Liver (tissue), 8 donors: ENCODE measurements at regions not wholly inside any gene's neighbourhood (a gene's known extent, or its start where the extent isn't known, plus 50 kb on each side); places are given as distances from the start of the nearest gene placed in this dataset.

Source experiments
- DNase-seq: peaks from one replicate; pipeline ENCODE4 v3.0.0-alpha.2; 2017; ENCODE audit warnings: low spot score
- H3K27ac ChIP-seq, 2 donors: one replicate each; pipeline ENCODE4 v1.7.0; 2013; ENCODE audit warnings: inconsistent platforms in 2 of 2, low read length in 2 of 2, control low read depth in 1 of 2, low read depth in 1 of 2, mild to moderate bottlenecking in 1 of 2
- H3K27me3 ChIP-seq, 4 donors: one replicate each; pipeline versions ENCODE4 v1.6.1 to v1.7.0; 2013; ENCODE audit warnings: low read length in 3 of 4, inconsistent platforms in 1 of 4, mild to moderate bottlenecking in 1 of 4, moderate library complexity in 1 of 4; ENCODE audit not compliant: control insufficient read depth in 4 of 4, insufficient read depth in 4 of 4
- H3K36me3 ChIP-seq, 4 donors: one replicate each; pipeline versions ENCODE4 v1.6.1 to v1.7.0; 2013; ENCODE audit warnings: low read length in 3 of 4, mild to moderate bottlenecking in 3 of 4, low read depth in 1 of 4, moderate library complexity in 1 of 4; ENCODE audit not compliant: control insufficient read depth in 4 of 4, insufficient read depth in 3 of 4
- H3K4me1 ChIP-seq, 4 donors: one replicate each; pipeline versions ENCODE4 v1.6.1 to v1.7.0; 2013; ENCODE audit warnings: low read length in 3 of 4, mild to moderate bottlenecking in 3 of 4, moderate library complexity in 1 of 4; ENCODE audit not compliant: control insufficient read depth in 4 of 4, insufficient read depth in 4 of 4
- H3K4me3 ChIP-seq, 3 donors: one replicate each; pipeline versions ENCODE4 v1.6.1 to v1.7.0; 2013; ENCODE audit warnings: low read length in 3 of 3, control low read depth in 1 of 3, low read depth in 1 of 3, mild to moderate bottlenecking in 1 of 3
- H3K9ac ChIP-seq, 2 donors: one replicate each; pipeline ENCODE4 v1.7.0; 2013; ENCODE audit warnings: low read length in 2 of 2, mild to moderate bottlenecking in 2 of 2, moderate library complexity in 2 of 2, control low read depth in 1 of 2, low read depth in 1 of 2
- H3K9me3 ChIP-seq, 4 donors: one replicate each; pipeline versions ENCODE4 v1.6.1 to v1.7.0; 2013; ENCODE audit warnings: low read length in 3 of 4; ENCODE audit not compliant: control insufficient read depth in 4 of 4
- ATF3 ChIP-seq: IDR thresholded peaks from 2 replicates; pipeline ENCODE4 v1.6.1; 2016; ENCODE audit warnings: antibody characterized with exemption
- CTCF ChIP-seq: fragments of 150-350 bp; IDR thresholded peaks from 2 replicates; pipeline ENCODE4 v1.5.1; 2017; ENCODE audit warnings: improper control_type of control experiment, low read depth, low read length; ENCODE audit not compliant: missing input control
- EGR1 ChIP-seq, 2 donors: IDR thresholded peaks; 2 replicates each; pipeline ENCODE4 v1.6.1; 2016 to 2018; ENCODE audit warnings: antibody characterized with exemption in 2 of 2, low read depth in 2 of 2
- FOXA1 ChIP-seq: IDR thresholded peaks from 2 replicates; pipeline ENCODE4 v1.6.1; 2016; ENCODE audit warnings: antibody characterized with exemption
- FOXA2 ChIP-seq: IDR thresholded peaks from 2 replicates; pipeline ENCODE4 v1.6.1; 2016; ENCODE audit warnings: antibody characterized with exemption
- GABPA ChIP-seq, 2 donors: IDR thresholded peaks in 1 of 2; conservative IDR thresholded peaks in 1 of 2; 2 replicates each; pipeline ENCODE4 v1.6.1; 2016; ENCODE audit warnings: antibody characterized with exemption in 2 of 2, mild to moderate bottlenecking in 1 of 2, moderate library complexity in 1 of 2
- HNF4A ChIP-seq, 2 donors: conservative IDR thresholded peaks; 2 replicates each; pipeline ENCODE4 v1.6.1; 2016; ENCODE audit warnings: antibody characterized with exemption in 2 of 2, mild to moderate bottlenecking in 2 of 2
- HNF4G ChIP-seq: IDR thresholded peaks from 2 replicates; pipeline ENCODE4 v1.6.1; 2016; ENCODE audit warnings: antibody characterized with exemption
- JUND ChIP-seq, 2 donors: IDR thresholded peaks; 2 replicates each; pipeline ENCODE4 v1.6.1; 2016; ENCODE audit warnings: antibody characterized with exemption in 2 of 2
- MAX ChIP-seq: IDR thresholded peaks from 2 replicates; pipeline ENCODE4 v1.6.1; 2016; ENCODE audit warnings: antibody characterized with exemption
- RAD21 ChIP-seq, 2 donors: IDR thresholded peaks; 2 replicates each; pipeline ENCODE4 v1.6.1; 2016; ENCODE audit warnings: antibody characterized with exemption in 2 of 2, mild to moderate bottlenecking in 2 of 2
- RXRA ChIP-seq, 2 donors: IDR thresholded peaks; 2 replicates each; pipeline ENCODE4 v1.6.1; 2017 to 2018; ENCODE audit warnings: antibody characterized with exemption in 2 of 2, mild to moderate bottlenecking in 1 of 2
- SP1 ChIP-seq: IDR thresholded peaks from 2 replicates; pipeline ENCODE4 v1.6.1; 2018; ENCODE audit warnings: antibody characterized with exemption, mild to moderate bottlenecking
- TAF1 ChIP-seq: conservative IDR thresholded peaks from 2 replicates; pipeline ENCODE4 v1.6.1; 2016; ENCODE audit warnings: antibody characterized with exemption, mild to moderate bottlenecking
- YY1 ChIP-seq: IDR thresholded peaks from 2 replicates; pipeline ENCODE4 v1.6.1; 2016; ENCODE audit warnings: antibody characterized with exemption, mild to moderate bottlenecking
- ZBTB33 ChIP-seq: IDR thresholded peaks from 2 replicates; pipeline ENCODE4 v1.6.1; 2016; ENCODE audit warnings: antibody characterized with exemption
- WGBS: extraction: QIAGEN DNeasy Blood & Tissue Kit; methylation state at CpG from one replicate; pipeline ENCODE4 v1.1.7; 2013; 5-methylcytosine and 5-hydroxymethylcytosine counted together
- donor health status: healthy.
- donor health status: healthy.
- donor health status: healthy.
- donor health status: healthy.
- donor health status: healthy.

GRCh38 chr9:29160763-29161353 lies 1587.6 kb upstream of the C9orf72 start:
- DNase-seq = no peak
- no peaks in the 10 kb centered on the region for H3K36me3 ChIP-seq
- no peak overlapping the region for H3K27ac ChIP-seq
- H3K4me1 ChIP-seq = no peaks in the 10 kb centered on the region
- no peaks in the 10 kb centered on the region for H3K27me3 ChIP-seq
- H3K4me3 ChIP-seq = no peak overlapping the region
- H3K9me3 ChIP-seq = no peaks in the 10 kb centered on the region
- no peak overlapping the region for H3K9ac ChIP-seq
- 66% methylated on average over 6 of the region's 6 CpGs for WGBS
- no peak for TF ChIP-seq CTCF
- no peak for TF ChIP-seq SP1
- no peak for TF ChIP-seq HNF4G
- TF ChIP-seq FOXA1 = no peak
- no peak for TF ChIP-seq YY1
- no peak for TF ChIP-seq GABPA (IDR thresholded peaks at IDR 0.05 in 1 of 2, conservative IDR thresholded peaks at IDR 0.05 in 1 of 2)
- no peak for TF ChIP-seq MAX
- TF ChIP-seq ZBTB33 = no peak
- no peak for TF ChIP-seq RAD21 (IDR thresholded peaks at IDR 0.05)
- no peak for TF ChIP-seq FOXA2
- TF ChIP-seq TAF1 = no peak

GRCh38 chr9:29174136-29174535 lies 1600.9 kb upstream of the C9orf72 start:
- TF ChIP-seq RXRA (IDR thresholded peaks at IDR 0.05) (no peak), HNF4G (no peak), YY1 (no peak), MAX (no peak), CTCF (no peak), JUND (IDR thresholded peaks at IDR 0.05) (no peak), SP1 (no peak), HNF4A (conservative IDR thresholded peaks at IDR 0.05) (no peak), TAF1 (no peak), ZBTB33 (no peak), FOXA2 (no peak), ATF3 (no peak), EGR1 (IDR thresholded peaks at IDR 0.05; ENCODE audit: low read depth in 2 of 2) (no peak)
- H3K9me3 ChIP-seq = no peaks in the 10 kb centered on the region
- no peak for DNase-seq
- H3K36me3 ChIP-seq = no peaks in the 10 kb centered on the region
- WGBS = 67% methylated on average over 3 of the region's 3 CpGs
- no peak overlapping the region for H3K4me3 ChIP-seq
- no peak overlapping the region for H3K9ac ChIP-seq
- H3K4me1 ChIP-seq = no peaks in the 10 kb centered on the region
- no peaks in the 10 kb centered on the region for H3K27me3 ChIP-seq
- no peak overlapping the region for H3K27ac ChIP-seq
